Stimulated activated CD8-positive, alpha-beta memory T cell treated with anti-CD3 and anti-CD28 coated beads, Interleukin-4, amount 100 ng/mL, for 24 hours (primary cell): ENCODE measurements at regions not wholly inside any gene's neighbourhood (a gene's known extent, or its start where the extent isn't known, plus 50 kb on each side); places are given as distances from the start of the nearest gene placed in this dataset.

ENCODE experiments used
- DNase-seq: peaks from one replicate; pipeline ENCODE4 v3.0.0-alpha.2; 2020; ENCODE audit warnings: low read depth

DNA sequence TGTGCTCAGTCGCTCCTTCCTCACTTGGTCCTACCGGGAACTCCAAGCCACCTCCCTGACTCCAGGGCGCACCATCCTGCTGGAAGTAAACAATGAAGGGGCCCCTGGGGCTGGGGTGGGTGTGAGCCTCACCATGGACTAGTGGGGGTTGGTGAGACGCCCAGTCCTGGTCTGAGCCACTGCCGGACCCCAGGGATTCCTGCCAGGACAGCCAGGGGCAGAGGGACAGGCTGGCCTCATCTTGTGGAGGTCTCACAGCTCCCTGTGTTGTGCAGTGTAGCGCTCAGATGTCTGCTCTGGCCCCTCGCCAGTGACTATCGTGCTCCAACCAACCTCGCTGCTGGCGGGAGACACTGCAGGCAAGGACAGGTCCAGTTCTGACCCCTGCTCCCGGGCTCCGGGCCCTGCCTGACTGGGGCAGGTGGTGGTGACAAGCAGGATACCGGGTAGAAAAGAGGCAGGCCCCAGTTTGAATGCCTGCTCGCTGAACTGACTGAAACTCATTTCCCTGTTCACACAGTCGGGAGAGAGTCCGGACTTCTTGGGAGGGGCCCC lies 1021.4 kb downstream of the BRD1 start:
- no peak for DNase-seq

DNA sequence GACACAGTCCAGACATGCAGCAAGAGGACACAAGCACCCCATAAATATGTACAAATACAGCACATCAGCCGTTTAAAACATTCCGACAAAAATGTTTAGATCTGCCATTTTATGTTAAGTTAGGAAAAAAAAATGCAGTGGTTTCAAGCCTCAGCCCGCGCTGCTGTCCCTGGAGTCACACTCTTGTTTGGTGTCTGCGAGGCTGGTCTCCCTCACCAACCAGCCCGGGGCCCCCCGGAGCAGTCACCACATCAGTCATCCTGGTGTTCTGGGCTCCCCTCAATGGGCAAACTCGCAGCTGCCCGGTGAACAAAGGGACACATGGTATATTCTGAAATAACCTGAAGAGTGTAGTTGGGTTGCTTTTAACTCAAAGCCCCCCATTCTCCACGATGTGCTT lies 1022.2 kb downstream of the BRD1 start:
- no peak for DNase-seq

DNA sequence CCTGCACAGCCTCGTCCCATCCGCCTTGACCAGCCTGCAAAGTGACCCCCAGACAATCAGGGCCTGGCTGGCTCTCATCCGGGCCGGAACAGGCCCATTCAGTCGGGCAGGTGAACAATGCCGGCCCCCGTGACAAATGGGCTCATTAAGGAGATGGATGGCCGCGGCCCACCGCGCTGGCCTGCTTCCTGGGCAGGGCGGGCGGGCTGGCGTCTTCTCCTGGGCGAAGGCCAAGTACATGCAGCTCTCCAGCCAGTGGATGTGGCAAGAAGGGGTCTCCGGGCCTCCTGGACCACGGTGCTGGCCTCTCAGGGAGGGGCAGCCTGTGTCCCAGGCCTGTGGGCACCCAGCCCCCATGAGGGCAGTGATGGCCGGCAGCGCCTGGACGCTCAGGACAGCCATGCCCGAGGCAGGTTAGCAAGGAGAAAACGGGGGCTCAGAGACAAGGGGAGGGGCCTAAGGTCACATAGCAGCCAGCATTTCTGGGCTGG lies 1022.8 kb downstream of the BRD1 start:
- no peak for DNase-seq

GRCh38 chr22:48803948-48804810 lies 1023.5 kb downstream of the BRD1 start:
- DNase-seq, result no peak

DNA sequence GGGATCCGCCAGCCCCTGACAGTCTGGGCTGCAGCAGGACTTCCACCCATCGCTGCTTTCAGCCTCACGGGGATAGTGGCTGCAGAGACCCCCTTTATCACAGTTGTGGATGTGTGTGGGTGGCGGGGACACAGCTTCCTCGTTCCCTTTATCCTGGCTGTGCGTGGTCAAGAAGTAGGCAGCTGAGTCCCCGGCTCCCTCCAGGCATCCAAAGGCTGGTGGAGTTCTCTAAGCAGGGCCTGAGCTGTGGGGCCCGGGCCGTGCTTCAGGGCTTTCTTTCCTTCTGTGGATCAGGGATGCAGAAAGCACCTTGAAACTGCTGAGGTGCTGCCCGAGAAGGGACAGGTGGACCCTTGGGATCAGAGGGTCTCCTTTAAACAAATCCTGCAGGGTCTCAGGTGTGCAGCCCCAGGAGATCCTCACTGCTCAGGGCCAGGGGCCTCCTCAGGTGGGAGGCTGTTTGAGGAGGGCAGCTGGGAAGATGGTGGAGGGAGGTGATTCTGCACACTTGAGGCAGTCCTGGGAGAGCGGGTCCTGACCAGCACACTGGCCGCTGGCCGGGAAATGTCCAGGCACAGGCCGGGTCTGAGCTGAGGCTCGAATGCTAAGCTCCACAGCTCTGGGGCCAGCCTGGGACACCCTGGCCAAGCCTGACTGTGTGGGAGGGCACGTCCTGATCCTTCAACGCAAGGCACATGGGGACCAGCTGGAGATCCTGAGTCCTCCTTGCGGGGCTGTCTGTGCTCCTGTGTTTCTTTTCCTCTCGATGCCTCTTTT lies 1024.3 kb downstream of the BRD1 start:
- DNase-seq, result no peak

DNA sequence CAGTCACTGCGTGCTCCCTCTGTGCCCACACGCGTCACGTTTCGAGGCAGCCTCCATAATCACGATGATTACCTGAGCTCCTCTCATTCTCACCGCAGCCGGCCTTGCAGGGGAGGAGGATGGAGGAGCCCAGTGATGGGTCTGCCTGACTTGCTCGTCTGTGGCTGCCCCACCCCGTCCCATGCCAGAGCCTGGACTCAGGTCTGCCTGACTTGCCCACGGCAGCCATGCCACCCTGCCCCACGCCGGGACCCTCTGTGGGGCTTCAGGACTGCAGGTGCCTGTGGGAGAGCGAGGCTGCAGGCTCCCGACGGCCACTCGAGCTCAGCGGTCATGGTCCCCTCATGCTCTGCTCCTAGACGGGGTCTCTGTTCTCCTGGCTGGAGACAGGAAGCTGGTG lies 1025.1 kb downstream of the BRD1 start:
- DNase-seq, result no peak

- DNase-seq, result no peak
Measured at GRCh38 chr22:48800886-48801607, 1026.6 kb downstream of the BRD1 start.

DNA sequence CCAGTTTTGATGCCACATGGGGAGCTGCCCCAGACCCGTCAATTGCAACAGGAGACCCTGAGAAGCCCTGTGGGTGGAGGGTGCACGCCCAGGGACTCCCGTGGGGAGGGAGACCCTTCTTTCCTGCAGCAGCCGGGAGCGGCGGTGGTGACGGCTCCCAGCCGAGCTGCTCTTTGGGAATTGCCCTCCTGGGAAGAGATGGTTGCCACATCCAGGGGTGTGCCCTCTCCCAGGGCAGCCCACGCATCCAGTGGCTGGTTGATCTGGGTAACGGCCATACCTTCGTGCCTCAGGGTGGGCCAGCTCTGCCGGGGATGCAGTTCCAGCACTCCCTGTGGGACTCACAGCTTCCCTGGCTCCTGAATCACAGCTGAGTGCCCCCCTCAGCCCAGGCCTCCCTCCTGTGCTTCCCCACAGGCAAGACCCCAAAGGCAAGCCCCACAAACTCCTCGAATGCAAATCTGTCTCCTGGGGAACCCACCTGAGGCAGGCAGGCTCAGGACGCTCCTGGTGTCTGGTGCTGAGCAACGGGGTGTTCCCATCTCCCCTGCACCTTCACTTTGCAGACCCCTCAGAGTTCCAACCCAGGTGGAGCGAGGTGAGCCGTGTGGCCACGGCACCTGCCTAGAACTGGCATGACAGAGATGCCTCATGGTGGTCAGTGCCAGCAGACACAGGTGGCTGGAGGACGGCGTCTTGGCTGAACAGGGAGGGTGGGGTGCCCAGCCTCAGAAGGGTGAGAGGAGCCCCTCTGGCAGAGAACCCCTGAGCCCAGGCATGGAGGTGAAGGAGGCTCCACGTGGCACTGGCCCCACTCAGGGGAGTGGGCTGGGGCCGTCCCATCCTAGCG lies 1027.4 kb downstream of the BRD1 start:
- DNase-seq, result no peak

GRCh38 chr22:48799227-48799970 lies 1028.3 kb downstream of the BRD1 start:
- DNase-seq, result no peak

DNA sequence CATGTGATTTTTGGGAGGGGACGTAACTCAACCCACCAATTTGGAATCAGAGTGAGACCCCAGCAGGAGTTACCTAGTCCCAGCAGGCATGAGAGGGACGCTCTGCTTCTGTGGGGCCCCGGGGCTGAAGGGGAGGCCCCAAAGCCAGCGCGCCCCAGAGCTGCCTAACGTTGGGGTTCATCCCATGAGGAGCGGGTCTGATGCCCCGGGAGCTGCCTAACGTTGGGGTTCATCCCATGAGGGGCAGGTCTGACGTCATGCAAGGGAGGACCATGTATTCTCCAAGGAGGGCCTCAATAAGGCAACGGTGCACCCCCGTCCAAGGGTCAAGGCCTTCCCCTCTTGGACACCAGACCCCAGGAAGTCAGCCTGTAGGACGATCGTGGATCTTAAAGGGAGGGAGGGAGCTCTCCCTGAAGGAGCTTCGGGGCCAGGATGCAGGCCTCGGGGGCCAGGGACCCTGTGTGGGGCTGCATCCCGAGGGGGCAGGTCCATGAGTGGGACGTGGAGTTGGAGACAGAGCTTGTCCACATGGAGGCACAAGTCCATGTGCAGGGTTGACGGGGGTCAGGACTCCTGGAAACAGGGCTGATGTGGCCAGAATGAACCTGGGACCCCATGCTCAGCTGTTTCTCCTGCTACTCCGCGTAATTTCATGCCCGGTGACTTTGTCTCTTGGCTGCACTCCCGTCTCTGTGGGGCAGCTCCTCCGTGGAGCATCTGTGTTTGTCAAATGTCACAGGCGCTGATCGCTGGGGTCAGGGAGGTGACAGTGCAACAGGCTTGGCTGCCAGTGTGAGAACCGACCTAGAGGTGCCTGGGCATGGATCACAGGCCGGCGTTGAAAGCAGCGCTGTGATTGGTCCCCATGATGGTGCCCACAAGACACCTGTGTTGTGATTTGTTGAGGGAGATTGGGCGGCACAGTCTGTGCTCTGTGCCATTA lies 1029.1 kb downstream of the BRD1 start:
- no peak for DNase-seq

GRCh38 chr22:48797731-48798130 lies 1029.9 kb downstream of the BRD1 start:
- no peak for DNase-seq

DNA sequence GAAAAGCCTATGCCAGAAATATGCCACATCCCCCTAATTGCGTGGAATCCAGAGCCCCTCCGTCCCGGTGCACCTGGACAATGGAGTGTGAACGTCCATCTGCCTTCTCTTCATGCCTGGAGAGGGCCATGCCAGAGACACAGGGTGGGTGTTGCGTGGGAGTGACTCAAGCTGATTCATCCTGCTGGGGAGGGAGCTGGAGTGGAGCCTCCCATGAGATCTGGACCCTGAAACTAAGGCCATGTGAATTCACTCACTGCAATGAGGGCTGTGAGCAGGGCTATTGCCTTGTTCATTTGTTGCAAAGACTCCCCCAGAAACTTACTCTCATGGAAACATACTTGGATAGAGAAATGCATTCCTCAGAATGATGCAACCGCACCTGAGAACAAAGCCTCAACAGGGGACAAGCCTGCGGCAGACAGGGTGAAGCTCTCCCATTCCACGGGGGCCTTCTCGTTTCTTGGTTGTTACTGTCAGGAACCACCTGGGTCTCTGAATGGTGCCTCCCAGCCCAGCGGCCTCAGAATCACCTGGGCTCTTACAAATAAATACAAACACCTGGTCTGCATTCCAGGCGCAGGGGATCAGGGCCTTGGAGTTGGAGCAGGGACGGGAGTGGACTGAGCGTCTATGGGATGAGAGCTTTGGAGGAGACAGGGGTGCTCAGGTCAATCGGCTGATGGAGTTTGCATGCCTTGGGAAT lies 1031.2 kb downstream of the BRD1 start:
- no peak for DNase-seq

DNA sequence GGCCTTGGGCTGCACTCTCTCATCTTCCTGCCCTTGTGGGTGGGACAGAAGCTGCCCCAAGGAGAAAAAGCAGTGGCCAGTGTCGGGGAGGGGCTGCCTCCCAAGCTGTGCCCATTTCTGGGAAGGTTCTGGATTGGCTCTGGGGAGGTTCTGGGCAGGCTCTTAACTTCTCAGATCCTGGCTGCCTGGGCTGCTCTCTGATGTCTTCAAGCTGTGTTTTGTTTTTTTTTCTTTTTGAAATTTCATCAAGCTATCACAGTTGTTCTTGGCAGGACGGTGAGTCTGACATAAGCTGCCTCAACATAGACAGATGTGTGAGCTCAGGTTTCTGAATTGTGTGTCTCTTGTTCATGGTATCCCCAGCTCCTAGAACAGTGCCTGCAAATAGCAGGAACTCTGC lies 1032.0 kb downstream of the BRD1 start:
- DNase-seq, result no peak

GRCh38 chr22:48794906-48795305 lies 1032.8 kb downstream of the BRD1 start:
- no peak for DNase-seq

- DNase-seq, result no peak
Measured at GRCh38 chr22:48793949-48794348, 1033.7 kb downstream of the BRD1 start.

- DNase-seq, result no peak
Measured at GRCh38 chr22:48786679-48786996, 1041.0 kb downstream of the BRD1 start.

- DNase-seq, result no peak
Measured at GRCh38 chr22:48785792-48786678, 1041.6 kb downstream of the BRD1 start.
